ENCODE measurements at regions not wholly inside any gene's neighbourhood (a gene's known extent, or its start where the extent isn't known, plus 50 kb on each side); places are given as distances from the start of the nearest gene placed in this dataset.
"Not testable (repeated sequence)": the region's sequence is repeated elsewhere in the genome, so short reads cannot be mapped to it uniquely, and the experiment has no call there.

DNA sequence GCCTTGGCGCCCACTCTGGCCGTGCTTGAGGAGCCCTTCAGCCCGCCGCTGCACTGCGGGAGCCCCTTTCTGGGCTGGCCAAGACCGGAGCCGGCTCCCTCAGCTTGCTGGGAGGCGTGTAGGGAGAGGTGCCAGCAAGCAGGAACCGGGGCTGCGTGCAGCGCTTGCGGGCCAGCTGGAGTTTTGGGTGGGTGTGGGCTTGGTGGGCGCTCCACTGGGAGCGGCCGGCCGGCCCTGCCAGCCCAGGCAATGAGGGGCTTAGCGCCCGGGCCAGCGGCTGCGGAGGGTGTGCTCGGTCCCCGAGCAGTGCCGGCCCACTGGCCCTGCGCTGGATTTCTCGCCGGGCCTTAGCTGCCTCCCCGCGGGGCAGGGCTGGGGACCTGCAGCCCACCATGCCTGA is 204.9 kb upstream of the HNRNPA3 start:
- TF ChIP-seq RARB (CRISPR knock-in tag; IDR thresholded peaks at IDR 0.05); ZFP30 (CRISPR knock-in tag; IDR thresholded peaks at IDR 0.05); SNAI2 (CRISPR knock-in tag; IDR thresholded peaks at IDR 0.05); CREB5 (CRISPR knock-in tag; IDR thresholded peaks at IDR 0.05; ENCODE audit: low read depth); ARNTL (CRISPR knock-in tag; IDR thresholded peaks at IDR 0.05; ENCODE audit: borderline replicate concordance, low read depth); ZNF70 (CRISPR knock-in tag; IDR thresholded peaks at IDR 0.05); GLIS3 (CRISPR knock-in tag; IDR thresholded peaks at IDR 0.05); OSR1 (CRISPR knock-in tag; IDR thresholded peaks at IDR 0.05); ZNF8 (CRISPR knock-in tag; IDR thresholded peaks at IDR 0.05); PATZ1 (CRISPR knock-in tag; IDR thresholded peaks at IDR 0.05; ENCODE audit: borderline replicate concordance): not testable (repeated sequence)
